PFSK-1 (cell line): ENCODE measurements at regions not wholly inside any gene's neighbourhood (a gene's known extent, or its start where the extent isn't known, plus 50 kb on each side); places are given as distances from the start of the nearest gene placed in this dataset.

ENCODE experiments used
- POLR2AphosphoS5 ChIP-seq: IDR thresholded peaks from 2 replicates; pipeline ENCODE4 v1.6.1; 2012; ENCODE audit warnings: low read depth, mild to moderate bottlenecking, control low read depth, low read length, moderate library complexity
- TAF1 ChIP-seq: IDR thresholded peaks from 2 replicates; pipeline ENCODE4 v1.6.1; 2012; ENCODE audit warnings: low read length, control low read depth, borderline replicate concordance; ENCODE audit not compliant: insufficient read depth

DNA sequence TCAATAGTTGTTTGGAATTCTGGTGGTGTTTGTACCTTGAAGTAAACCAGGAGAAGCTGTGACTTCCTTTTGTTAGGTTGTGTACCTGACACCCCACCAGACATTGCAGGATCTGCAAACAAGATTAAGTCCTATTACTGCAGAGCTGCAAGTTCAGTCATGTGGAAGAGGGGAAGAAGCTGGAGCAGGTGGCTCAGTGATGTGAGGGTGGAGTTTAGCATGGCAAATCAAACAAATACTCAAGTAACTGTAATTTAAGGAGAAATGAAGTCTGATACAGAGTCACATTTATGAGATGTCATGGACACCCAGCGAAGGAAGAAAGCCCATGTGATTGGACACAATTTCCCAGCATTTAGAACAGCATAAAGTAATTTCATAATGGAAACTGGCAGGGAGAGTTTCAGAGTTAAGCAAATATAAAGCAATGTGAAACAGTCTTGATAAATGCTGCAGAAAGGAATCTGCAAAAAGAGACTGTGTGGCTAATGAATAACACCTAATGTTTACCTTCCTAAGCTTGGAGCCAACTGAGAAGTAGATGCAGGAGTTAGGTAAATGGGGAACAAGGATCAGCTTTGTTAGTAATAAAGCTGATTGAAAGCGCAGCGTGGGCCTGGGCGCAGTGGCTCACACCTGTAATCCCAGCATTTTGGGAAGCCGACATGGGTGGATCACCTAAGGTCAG lies 249.1 kb downstream of the GBA3 start:
- no peak for TF ChIP-seq TAF1
- TF ChIP-seq POLR2AphosphoS5: no peak
